H9 (cell line): ENCODE measurements at regions not wholly inside any gene's neighbourhood (a gene's known extent, or its start where the extent isn't known, plus 50 kb on each side); places are given as distances from the start of the nearest gene placed in this dataset.

Experiments used
- DNase-seq: peaks from one replicate; pipeline ENCODE4 v3.0.0-alpha.2; 2017
- H2AFZ ChIP-seq: one replicate; pipeline ENCODE4 v1.6.1; 2013; ENCODE audit warnings: mild to moderate bottlenecking, low read length, control low read depth, moderate library complexity
- H2AK5ac ChIP-seq: 2 replicates; pipeline ENCODE4 v1.6.1; 2013; ENCODE audit warnings: low read length, control low read depth, mixed read lengths; ENCODE audit not compliant: insufficient read length
- H2BK120ac ChIP-seq: one replicate; pipeline ENCODE4 v1.6.1; 2013; ENCODE audit warnings: low read depth, mild to moderate bottlenecking, low read length, control low read depth, inconsistent platforms; ENCODE audit not compliant: poor library complexity, severe bottlenecking
- H2BK12ac ChIP-seq: 2 replicates; pipeline ENCODE4 v1.6.1; 2013; ENCODE audit warnings: low read length, control low read depth, mixed read lengths, low read depth; ENCODE audit not compliant: insufficient read length
- H2BK15ac ChIP-seq: 2 replicates; pipeline ENCODE4 v1.6.1; 2013; ENCODE audit warnings: low read depth, low read length, control low read depth
- H2BK20ac ChIP-seq: one replicate; pipeline ENCODE4 v1.6.1; 2013; ENCODE audit warnings: low read depth, mild to moderate bottlenecking, low read length, control low read depth, inconsistent platforms; ENCODE audit not compliant: poor library complexity, severe bottlenecking
- H2BK5ac ChIP-seq: 2 replicates; pipeline ENCODE4 v1.6.1; 2013; ENCODE audit warnings: low read length, control low read depth, mixed read lengths; ENCODE audit not compliant: insufficient read length
- H3K14ac ChIP-seq: 2 replicates; pipeline ENCODE4 v1.6.1; 2013; ENCODE audit warnings: low read length, control low read depth; ENCODE audit not compliant: insufficient read depth
- H3K18ac ChIP-seq: 2 replicates; pipeline ENCODE4 v1.6.1; 2013; ENCODE audit warnings: low read depth, mild to moderate bottlenecking, mixed read lengths, low read length, control low read depth; ENCODE audit not compliant: insufficient read length
- H3K23ac ChIP-seq: 2 replicates; pipeline ENCODE4 v1.6.1; 2013; ENCODE audit warnings: low read length, control low read depth, mixed read lengths, low read depth; ENCODE audit not compliant: insufficient read length
- H3K23me2 ChIP-seq: 2 replicates; pipeline ENCODE4 v1.6.1; 2013; ENCODE audit warnings: low read depth, mild to moderate bottlenecking, mixed read lengths, low read length, control low read depth; ENCODE audit not compliant: insufficient read length, poor library complexity, severe bottlenecking
- H3K27ac ChIP-seq: 2 replicates; pipeline ENCODE4 v1.5.1; 2013; ENCODE audit warnings: low read length, control low read depth, mixed read lengths, low read depth; ENCODE audit not compliant: insufficient read length
- H3K27me3 ChIP-seq: 2 replicates; pipeline ENCODE4 v1.6.1; 2013; ENCODE audit warnings: low read length, control low read depth, inconsistent platforms; ENCODE audit not compliant: insufficient read depth
- H3K4ac ChIP-seq: 2 replicates; pipeline ENCODE4 v1.6.1; 2013; ENCODE audit warnings: low read depth, mild to moderate bottlenecking, control low read depth, inconsistent platforms, low read length, moderate library complexity
- H3K4me1 ChIP-seq: 2 replicates; pipeline ENCODE4 v1.6.1; 2013; ENCODE audit warnings: low read length, control low read depth, inconsistent platforms; ENCODE audit not compliant: insufficient read depth
- H3K4me2 ChIP-seq: 2 replicates; pipeline ENCODE4 v1.6.1; 2013; ENCODE audit warnings: low read length, control low read depth, mixed read lengths; ENCODE audit not compliant: insufficient read length, insufficient read depth
- H3K56ac ChIP-seq: 2 replicates; pipeline ENCODE4 v1.6.1; 2013; ENCODE audit warnings: low read depth, mild to moderate bottlenecking, mixed read lengths, low read length, control low read depth; ENCODE audit not compliant: insufficient read length
- H3K79me1 ChIP-seq: 2 replicates; pipeline ENCODE4 v1.6.1; 2013; ENCODE audit warnings: low read depth, mild to moderate bottlenecking, moderate library complexity, low read length, control low read depth, inconsistent platforms; ENCODE audit not compliant: insufficient read depth, poor library complexity, severe bottlenecking
- H3K79me2 ChIP-seq: 2 replicates; pipeline ENCODE4 v1.6.1; 2013; ENCODE audit warnings: low read length, control low read depth, inconsistent platforms; ENCODE audit not compliant: insufficient read depth
- H3K9ac ChIP-seq: 2 replicates; pipeline ENCODE4 v1.6.1; 2013; ENCODE audit warnings: low read length, control low read depth, mixed read lengths; ENCODE audit not compliant: insufficient read length; ENCODE audit errors: extremely low read depth
- H3K9me3 ChIP-seq: one replicate; pipeline ENCODE4 v1.6.1; 2013; ENCODE audit warnings: low read depth, low read length, inconsistent platforms; ENCODE audit not compliant: control insufficient read depth
- H3T11ph ChIP-seq: one replicate; pipeline ENCODE4 v1.6.1; 2013; ENCODE audit warnings: mild to moderate bottlenecking, low read length, control low read depth, inconsistent platforms
- H4K20me1 ChIP-seq: one replicate; pipeline ENCODE4 v1.6.1; 2013; ENCODE audit not compliant: control insufficient read depth, insufficient read length, insufficient read depth
- H4K5ac ChIP-seq: 2 replicates; pipeline ENCODE4 v1.6.1; 2013; ENCODE audit warnings: low read depth, mild to moderate bottlenecking, mixed read lengths, low read length, control low read depth; ENCODE audit not compliant: insufficient read length
- H4K8ac ChIP-seq: replicated peaks from 2 replicates; pipeline ENCODE4 v1.6.1; 2013; ENCODE audit warnings: low read length, control low read depth, mixed read lengths, low read depth; ENCODE audit not compliant: insufficient read length
- H4K91ac ChIP-seq: 2 replicates; pipeline ENCODE4 v1.6.1; 2013; ENCODE audit warnings: low read depth, mild to moderate bottlenecking, moderate library complexity, mixed read lengths, low read length, control low read depth; ENCODE audit not compliant: insufficient read length
- H3K27ac Mint-ChIP-seq, 3 experiments: 2 replicates in 2 of 3; 3 replicates in 1 of 3; pipeline ENCODE4 v1.8.0; 2020 to 2021; ENCODE audit warnings: mixed read lengths in 3 of 3, mild to moderate bottlenecking in 1 of 3, moderate library complexity in 1 of 3
- H3K27me3 Mint-ChIP-seq: 2 replicates; pipeline ENCODE4 v1.8.0; 2021; ENCODE audit warnings: low read depth, mild to moderate bottlenecking, moderate library complexity, mixed read lengths
- H3K36me3 Mint-ChIP-seq, 3 experiments: 2 replicates in 2 of 3; 3 replicates in 1 of 3; pipeline ENCODE4 v1.8.0; 2020 to 2021; ENCODE audit warnings: low read depth in 3 of 3, mixed read lengths in 3 of 3; ENCODE audit not compliant: insufficient read depth in 1 of 3
- H3K4me1 Mint-ChIP-seq, 2 experiments: 2 replicates each; pipeline ENCODE4 v1.8.0; 2020; ENCODE audit warnings: mixed read lengths in 2 of 2
- H3K4me3 Mint-ChIP-seq, 2 experiments: 2 replicates in 1 of 2; 3 replicates in 1 of 2; pipeline ENCODE4 v1.8.0; 2020 to 2021; ENCODE audit warnings: mild to moderate bottlenecking in 2 of 2, mixed read lengths in 2 of 2, moderate library complexity in 1 of 2
- H3K9me3 Mint-ChIP-seq, 2 experiments: 2 replicates in 1 of 2; 3 replicates in 1 of 2; pipeline ENCODE4 v1.8.0; 2020; ENCODE audit warnings: mild to moderate bottlenecking in 2 of 2, mixed read lengths in 2 of 2, moderate library complexity in 1 of 2
- TF ChIP-seq, protein P1 (sequence below): fragments of 200-600 bp; sonication (generic); conservative IDR thresholded peaks from 3 replicates; pipeline ENCODE4 v1.8.0; 2021; ENCODE audit warnings: antibody characterized with exemption, mild to moderate bottlenecking

DNA sequence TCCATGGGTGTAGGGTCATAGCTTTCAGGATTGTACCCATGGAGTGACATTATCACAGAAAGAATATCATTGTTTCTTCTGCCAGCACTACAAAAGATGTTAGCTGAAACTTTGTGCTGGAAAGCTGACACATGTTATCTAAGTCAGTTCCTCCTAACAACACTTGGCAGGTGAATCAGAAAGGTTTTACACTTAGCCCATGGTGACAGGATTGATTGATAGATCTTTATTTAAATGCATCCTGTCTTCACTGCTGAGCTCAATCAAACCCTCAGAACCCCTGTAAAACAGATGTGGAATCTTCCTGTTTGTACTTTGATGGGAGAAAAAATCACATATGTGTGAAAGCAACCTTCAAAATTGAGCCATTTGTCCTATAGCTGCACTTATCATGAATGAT lies 811.5 kb upstream of the ANO3 start:
- Histone ChIP-seq H3K56ac (no peak overlapping the region), H2BK120ac (no peak overlapping the region), H2BK20ac (no peak overlapping the region), H2BK5ac (no peak overlapping the region), H3K18ac (no peak overlapping the region), H3T11ph (no peak overlapping the region), H3K79me1 (no peaks in the 10 kb centered on the region), H2BK12ac (no peak overlapping the region), H3K4me1 (no peaks in the 10 kb centered on the region), H3K4me2 (no peak overlapping the region), H3K27me3 (no peaks in the 10 kb centered on the region), H4K8ac (no peak overlapping the region), H3K14ac (no peak overlapping the region), H3K9me3 (no peaks in the 10 kb centered on the region), H3K27ac (no peak overlapping the region), H2AK5ac (no peak overlapping the region), H3K79me2 (no peaks in the 10 kb centered on the region), H3K23ac (no peak overlapping the region), H2AFZ (no peak overlapping the region), H4K20me1 (no peaks in the 10 kb centered on the region), H4K91ac (no peak overlapping the region), H3K23me2 (no peaks in the 10 kb centered on the region), H4K5ac (no peak overlapping the region), H3K9ac (no peak overlapping the region), H3K4ac (no peak overlapping the region), H2BK15ac (no peak overlapping the region)
- Mint-ChIP-seq H3K4me1 (no peaks in the 10 kb centered on the region), H3K27me3 (no peaks in the 10 kb centered on the region), H3K27ac (no peak overlapping the region), H3K36me3 (no peaks in the 10 kb centered on the region), H3K9me3 (no peaks in the 10 kb centered on the region), H3K4me3 (no peak overlapping the region)
- DNase-seq = no peak
- TF ChIP-seq, protein P1, sequence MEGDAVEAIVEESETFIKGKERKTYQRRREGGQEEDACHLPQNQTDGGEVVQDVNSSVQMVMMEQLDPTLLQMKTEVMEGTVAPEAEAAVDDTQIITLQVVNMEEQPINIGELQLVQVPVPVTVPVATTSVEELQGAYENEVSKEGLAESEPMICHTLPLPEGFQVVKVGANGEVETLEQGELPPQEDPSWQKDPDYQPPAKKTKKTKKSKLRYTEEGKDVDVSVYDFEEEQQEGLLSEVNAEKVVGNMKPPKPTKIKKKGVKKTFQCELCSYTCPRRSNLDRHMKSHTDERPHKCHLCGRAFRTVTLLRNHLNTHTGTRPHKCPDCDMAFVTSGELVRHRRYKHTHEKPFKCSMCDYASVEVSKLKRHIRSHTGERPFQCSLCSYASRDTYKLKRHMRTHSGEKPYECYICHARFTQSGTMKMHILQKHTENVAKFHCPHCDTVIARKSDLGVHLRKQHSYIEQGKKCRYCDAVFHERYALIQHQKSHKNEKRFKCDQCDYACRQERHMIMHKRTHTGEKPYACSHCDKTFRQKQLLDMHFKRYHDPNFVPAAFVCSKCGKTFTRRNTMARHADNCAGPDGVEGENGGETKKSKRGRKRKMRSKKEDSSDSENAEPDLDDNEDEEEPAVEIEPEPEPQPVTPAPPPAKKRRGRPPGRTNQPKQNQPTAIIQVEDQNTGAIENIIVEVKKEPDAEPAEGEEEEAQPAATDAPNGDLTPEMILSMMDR = no peak
